ENCODE measurements at regions not wholly inside any gene's neighbourhood (a gene's known extent, or its start where the extent isn't known, plus 50 kb on each side); places are given as distances from the start of the nearest gene placed in this dataset.

DNA sequence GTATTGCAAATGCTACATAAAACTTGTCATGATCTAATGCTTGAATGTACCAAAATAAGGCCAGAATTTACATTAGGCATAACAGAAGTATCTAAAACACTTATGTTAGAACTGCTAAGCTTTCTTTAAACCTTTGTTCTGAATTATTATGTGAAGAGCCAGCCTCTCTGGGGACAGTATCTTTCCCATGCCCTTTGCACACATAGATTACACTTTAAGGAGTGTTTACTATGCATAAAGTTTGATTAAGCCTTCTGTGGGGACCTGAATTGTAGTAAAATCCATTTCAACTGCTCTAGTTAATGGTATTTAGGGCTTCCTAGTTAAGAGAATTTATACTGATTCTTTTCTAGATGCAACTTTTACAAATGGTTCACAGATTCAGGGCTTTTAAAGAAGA, 444.7 kb downstream of the IPMK start:
- H3K9me3 Mint-ChIP-seq, result peaks cover 11% of the 10 kb centered on the region
- H3K36me3 Mint-ChIP-seq, result no peaks in the 10 kb centered on the region
- no peak overlapping the region for H3K4me3 Mint-ChIP-seq
- TF ChIP-seq, protein P1, sequence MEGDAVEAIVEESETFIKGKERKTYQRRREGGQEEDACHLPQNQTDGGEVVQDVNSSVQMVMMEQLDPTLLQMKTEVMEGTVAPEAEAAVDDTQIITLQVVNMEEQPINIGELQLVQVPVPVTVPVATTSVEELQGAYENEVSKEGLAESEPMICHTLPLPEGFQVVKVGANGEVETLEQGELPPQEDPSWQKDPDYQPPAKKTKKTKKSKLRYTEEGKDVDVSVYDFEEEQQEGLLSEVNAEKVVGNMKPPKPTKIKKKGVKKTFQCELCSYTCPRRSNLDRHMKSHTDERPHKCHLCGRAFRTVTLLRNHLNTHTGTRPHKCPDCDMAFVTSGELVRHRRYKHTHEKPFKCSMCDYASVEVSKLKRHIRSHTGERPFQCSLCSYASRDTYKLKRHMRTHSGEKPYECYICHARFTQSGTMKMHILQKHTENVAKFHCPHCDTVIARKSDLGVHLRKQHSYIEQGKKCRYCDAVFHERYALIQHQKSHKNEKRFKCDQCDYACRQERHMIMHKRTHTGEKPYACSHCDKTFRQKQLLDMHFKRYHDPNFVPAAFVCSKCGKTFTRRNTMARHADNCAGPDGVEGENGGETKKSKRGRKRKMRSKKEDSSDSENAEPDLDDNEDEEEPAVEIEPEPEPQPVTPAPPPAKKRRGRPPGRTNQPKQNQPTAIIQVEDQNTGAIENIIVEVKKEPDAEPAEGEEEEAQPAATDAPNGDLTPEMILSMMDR (IDR thresholded peaks at IDR 0.05; ENCODE audit: unreplicated experiment), result no peak
- no peaks in the 10 kb centered on the region for H3K27me3 Mint-ChIP-seq (ENCODE audit: low read depth)
- peaks cover 2% of the 10 kb centered on the region for H3K4me1 Mint-ChIP-seq
- DNase-seq (ENCODE audit: low spot score in 2 of 2, unreplicated experiment in 2 of 2), result no peak
- H3K27ac Mint-ChIP-seq, result no peak overlapping the region

- no peak for DNase-seq (ENCODE audit: low spot score in 2 of 2, unreplicated experiment in 2 of 2)
- TF ChIP-seq, protein P1 (IDR thresholded peaks at IDR 0.05; ENCODE audit: unreplicated experiment), result no peak
- no peak overlapping the region for H3K27ac Mint-ChIP-seq
- H3K4me3 Mint-ChIP-seq, result no peak overlapping the region
- no peaks in the 10 kb centered on the region for H3K36me3 Mint-ChIP-seq
- H3K27me3 Mint-ChIP-seq (ENCODE audit: low read depth), result no peaks in the 10 kb centered on the region
- peaks cover 3% of the 10 kb centered on the region for H3K4me1 Mint-ChIP-seq
- H3K9me3 Mint-ChIP-seq, result no peaks in the 10 kb centered on the region
Measured at GRCh38 chr10:57818522-57818921, 449.2 kb downstream of the IPMK start.

GRCh38 chr10:57817741-57818140, 450.0 kb downstream of the IPMK start:
- no peaks in the 10 kb centered on the region for H3K27me3 Mint-ChIP-seq (ENCODE audit: low read depth)
- no peaks in the 10 kb centered on the region for H3K9me3 Mint-ChIP-seq
- DNase-seq (ENCODE audit: low spot score in 2 of 2, unreplicated experiment in 2 of 2), result no peak
- H3K4me1 Mint-ChIP-seq, result peaks cover 6% of the 10 kb centered on the region
- H3K27ac Mint-ChIP-seq, result no peak overlapping the region
- no peak overlapping the region for H3K4me3 Mint-ChIP-seq
- no peaks in the 10 kb centered on the region for H3K36me3 Mint-ChIP-seq
- TF ChIP-seq, protein P1 (IDR thresholded peaks at IDR 0.05; ENCODE audit: unreplicated experiment), result no peak

GRCh38 chr10:57815949-57816348, 451.7 kb downstream of the IPMK start:
- no peak overlapping the region for H3K4me3 Mint-ChIP-seq
- TF ChIP-seq, protein P1 (IDR thresholded peaks at IDR 0.05; ENCODE audit: unreplicated experiment), result no peak
- no peak overlapping the region for H3K27ac Mint-ChIP-seq
- no peak for DNase-seq (ENCODE audit: low spot score in 2 of 2, unreplicated experiment in 2 of 2)
- H3K36me3 Mint-ChIP-seq, result no peaks in the 10 kb centered on the region
- H3K4me1 Mint-ChIP-seq, result peaks cover 12% of the 10 kb centered on the region
- H3K9me3 Mint-ChIP-seq, result no peaks in the 10 kb centered on the region
- H3K27me3 Mint-ChIP-seq (ENCODE audit: low read depth), result no peaks in the 10 kb centered on the region

DNA sequence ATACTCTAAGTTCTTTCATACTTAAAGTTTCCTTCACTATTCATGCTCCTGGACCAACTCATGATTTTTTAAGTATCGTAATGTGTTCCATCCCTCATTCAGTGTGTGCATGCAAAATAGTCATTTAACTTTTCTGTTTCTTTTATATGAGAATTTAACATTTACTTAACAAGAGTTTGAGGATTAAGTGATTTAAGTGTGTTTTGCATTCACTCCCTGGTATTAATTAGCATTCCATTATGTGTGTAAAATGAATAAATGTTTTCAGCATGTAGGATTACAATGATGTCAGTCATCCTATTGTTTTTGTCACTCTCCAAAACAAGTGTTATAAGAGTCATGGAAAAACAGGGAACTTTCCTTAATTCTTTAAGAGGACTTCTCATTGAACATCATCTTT, 457.7 kb downstream of the IPMK start:
- no peak overlapping the region for H3K4me3 Mint-ChIP-seq
- DNase-seq (ENCODE audit: low spot score in 2 of 2, unreplicated experiment in 2 of 2), result no peak
- peaks cover 10% of the 10 kb centered on the region for H3K4me1 Mint-ChIP-seq
- H3K36me3 Mint-ChIP-seq, result no peaks in the 10 kb centered on the region
- H3K27me3 Mint-ChIP-seq (ENCODE audit: low read depth), result no peaks in the 10 kb centered on the region
- peaks cover 12% of the 10 kb centered on the region for H3K9me3 Mint-ChIP-seq
- TF ChIP-seq, protein P1 (IDR thresholded peaks at IDR 0.05; ENCODE audit: unreplicated experiment), result no peak
- H3K27ac Mint-ChIP-seq, result no peak overlapping the region

GRCh38 chr10:57807906-57808305, 459.8 kb downstream of the IPMK start:
- TF ChIP-seq, protein P1 (IDR thresholded peaks at IDR 0.05; ENCODE audit: unreplicated experiment), result no peak
- H3K4me1 Mint-ChIP-seq, result peaks cover 8% of the 10 kb centered on the region
- H3K27ac Mint-ChIP-seq, result no peak overlapping the region
- no peak for DNase-seq (ENCODE audit: low spot score in 2 of 2, unreplicated experiment in 2 of 2)
- H3K4me3 Mint-ChIP-seq, result no peak overlapping the region
- H3K36me3 Mint-ChIP-seq, result no peaks in the 10 kb centered on the region
- no peaks in the 10 kb centered on the region for H3K27me3 Mint-ChIP-seq (ENCODE audit: low read depth)
- H3K9me3 Mint-ChIP-seq, result peaks cover 12% of the 10 kb centered on the region
